Ovary (tissue), 3 donors: ENCODE measurements at regions not wholly inside any gene's neighbourhood (a gene's known extent, or its start where the extent isn't known, plus 50 kb on each side); places are given as distances from the start of the nearest gene placed in this dataset.

Experiments
- CTCF ChIP-seq, 3 donors: fragments of 450-650 bp in 2 of 3; fragments of 200-600 bp in 1 of 3; IDR thresholded peaks; one replicate each; pipeline versions ENCODE4 v1.5.1 to v1.8.0; 2016 to 2022; ENCODE audit warnings: antibody characterized with exemption in 3 of 3, mild to moderate bottlenecking in 1 of 3
- EP300 ChIP-seq: sonication (generic); formaldehyde crosslinking; IDR thresholded peaks from one replicate; pipeline ENCODE4 v1.6.1; 2017; ENCODE audit warnings: antibody characterized with exemption
- POLR2A ChIP-seq: fragments of 450-650 bp; IDR thresholded peaks from one replicate; pipeline ENCODE4 v1.6.1; 2017; ENCODE audit warnings: antibody characterized with exemption, mild to moderate bottlenecking, moderate library complexity
- donor health status: DM: no; HTN: no; CAD: no.

GRCh38 chr2:184452907-184453306, 145.4 kb upstream of the ZNF804A start:
- TF ChIP-seq CTCF (IDR thresholded peaks at IDR 0.05) (no peak), POLR2A (no peak), EP300 (no peak)
